WERI-Rb-1 (cell line): ENCODE measurements at regions not wholly inside any gene's neighbourhood (a gene's known extent, or its start where the extent isn't known, plus 50 kb on each side); places are given as distances from the start of the nearest gene placed in this dataset.

Experiments used
- DNase-seq: peaks from one replicate; pipeline ENCODE4 v3.0.0-alpha.2; 2020
- H3K27ac ChIP-seq: fragments of 250-450 bp; sonication (Bioruptor Pico); 2 replicates; pipeline ENCODE4 v1.5.1; 2020; ENCODE audit warnings: mild to moderate bottlenecking, moderate library complexity
- H3K27me3 ChIP-seq: fragments of 250-450 bp; sonication (Bioruptor Pico); 2 replicates; pipeline ENCODE4 v1.5.1; 2021; ENCODE audit warnings: mild to moderate bottlenecking, low read depth, moderate library complexity; ENCODE audit not compliant: insufficient read depth, severe bottlenecking
- H3K36me3 ChIP-seq: fragments of 250-450 bp; sonication (Bioruptor Pico); 2 replicates; pipeline ENCODE4 v1.5.1; 2020; ENCODE audit warnings: mild to moderate bottlenecking, moderate library complexity
- H3K4me3 ChIP-seq: 2 replicates; pipeline ENCODE4 v1.5.1; 2011; ENCODE audit warnings: low read depth, mild to moderate bottlenecking, control low read depth, low read length
- H3K9me3 ChIP-seq: fragments of 250-450 bp; sonication (Bioruptor Pico); 2 replicates; pipeline ENCODE4 v1.5.1; 2021; ENCODE audit warnings: mild to moderate bottlenecking, moderate library complexity; ENCODE audit not compliant: severe bottlenecking
- TF ChIP-seq, protein P1 (sequence below): IDR thresholded peaks from 2 replicates; pipeline ENCODE4 v1.5.1; 2011; ENCODE audit warnings: low read depth, mild to moderate bottlenecking, control low read depth, inconsistent platforms, low read length

DNA sequence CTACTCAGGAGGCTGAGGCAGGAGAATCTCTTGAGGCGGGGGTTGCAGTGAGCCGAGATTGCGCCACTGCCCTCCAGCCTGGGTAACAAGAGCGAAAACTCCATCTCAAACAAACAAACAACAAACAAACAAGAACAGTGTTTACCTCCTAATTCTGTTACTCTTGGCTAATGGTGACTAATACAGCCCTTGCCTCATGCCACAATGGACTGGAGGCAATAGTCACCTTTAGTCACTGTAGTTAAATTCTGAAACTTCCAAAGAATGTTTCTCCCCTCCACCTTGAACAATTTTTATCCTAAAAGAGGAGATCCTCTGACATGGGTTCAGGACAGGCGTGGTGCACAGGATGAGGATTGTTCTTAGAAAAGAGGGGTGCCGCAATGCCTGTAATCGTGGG, 241.2 kb upstream of the CTSO start:
- Histone ChIP-seq H3K9me3 (no peaks in the 10 kb centered on the region), H3K36me3 (no peaks in the 10 kb centered on the region), H3K27me3 (no peaks in the 10 kb centered on the region), H3K27ac (no peak overlapping the region), H3K4me3 (no peak overlapping the region)
- TF ChIP-seq, protein P1, sequence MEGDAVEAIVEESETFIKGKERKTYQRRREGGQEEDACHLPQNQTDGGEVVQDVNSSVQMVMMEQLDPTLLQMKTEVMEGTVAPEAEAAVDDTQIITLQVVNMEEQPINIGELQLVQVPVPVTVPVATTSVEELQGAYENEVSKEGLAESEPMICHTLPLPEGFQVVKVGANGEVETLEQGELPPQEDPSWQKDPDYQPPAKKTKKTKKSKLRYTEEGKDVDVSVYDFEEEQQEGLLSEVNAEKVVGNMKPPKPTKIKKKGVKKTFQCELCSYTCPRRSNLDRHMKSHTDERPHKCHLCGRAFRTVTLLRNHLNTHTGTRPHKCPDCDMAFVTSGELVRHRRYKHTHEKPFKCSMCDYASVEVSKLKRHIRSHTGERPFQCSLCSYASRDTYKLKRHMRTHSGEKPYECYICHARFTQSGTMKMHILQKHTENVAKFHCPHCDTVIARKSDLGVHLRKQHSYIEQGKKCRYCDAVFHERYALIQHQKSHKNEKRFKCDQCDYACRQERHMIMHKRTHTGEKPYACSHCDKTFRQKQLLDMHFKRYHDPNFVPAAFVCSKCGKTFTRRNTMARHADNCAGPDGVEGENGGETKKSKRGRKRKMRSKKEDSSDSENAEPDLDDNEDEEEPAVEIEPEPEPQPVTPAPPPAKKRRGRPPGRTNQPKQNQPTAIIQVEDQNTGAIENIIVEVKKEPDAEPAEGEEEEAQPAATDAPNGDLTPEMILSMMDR, result no peak
- DNase-seq, result no peak

DNA sequence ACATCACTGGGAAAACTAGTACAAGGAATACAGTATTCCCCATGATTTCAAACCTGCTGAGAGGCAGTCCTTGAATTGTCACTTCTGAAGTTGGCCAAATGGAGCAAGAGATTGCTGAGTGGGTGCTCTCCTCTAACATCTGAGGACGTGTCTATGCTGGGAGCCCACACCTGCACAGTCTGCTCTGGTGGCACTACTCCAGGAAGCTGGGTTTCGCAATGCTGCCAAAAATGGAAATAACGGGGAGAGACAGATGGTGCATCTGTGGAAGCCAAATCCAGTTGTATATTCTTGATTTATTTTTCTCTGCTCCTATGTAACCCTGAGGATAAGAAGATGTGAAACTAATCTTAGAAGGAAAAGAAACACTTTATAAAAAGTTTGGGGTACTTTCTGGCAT, 240.1 kb upstream of the CTSO start:
- no peaks in the 10 kb centered on the region for H3K36me3 ChIP-seq
- no peak overlapping the region for H3K4me3 ChIP-seq
- H3K27me3 ChIP-seq, result no peaks in the 10 kb centered on the region
- no peak for DNase-seq
- H3K9me3 ChIP-seq, result no peaks in the 10 kb centered on the region
- no peak overlapping the region for H3K27ac ChIP-seq
- TF ChIP-seq, protein P1, result no peak

DNA sequence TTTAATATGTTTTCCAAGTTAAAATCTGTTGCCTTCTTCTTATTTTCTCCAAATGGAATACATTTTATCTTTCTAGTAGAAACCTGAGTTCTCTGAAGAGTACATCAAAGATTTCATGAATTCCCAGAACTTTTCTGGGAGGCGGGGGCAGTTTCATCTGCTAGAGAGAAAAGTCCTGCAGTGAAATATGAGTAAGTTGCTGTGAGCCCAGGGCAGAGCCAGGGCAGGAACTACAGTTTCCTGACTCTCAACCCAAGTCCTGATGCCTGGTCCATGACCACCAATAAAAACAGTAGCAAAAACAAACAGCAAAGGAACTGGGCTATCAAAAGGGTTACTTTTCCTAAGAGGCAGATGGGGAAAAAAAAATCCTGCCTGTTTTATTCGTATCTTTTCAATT, 239.4 kb upstream of the CTSO start:
- Histone ChIP-seq H3K9me3 (no peaks in the 10 kb centered on the region), H3K4me3 (no peak overlapping the region), H3K27ac (no peak overlapping the region), H3K27me3 (no peaks in the 10 kb centered on the region), H3K36me3 (no peaks in the 10 kb centered on the region)
- DNase-seq, result no peak
- TF ChIP-seq, protein P1, result no peak

DNA sequence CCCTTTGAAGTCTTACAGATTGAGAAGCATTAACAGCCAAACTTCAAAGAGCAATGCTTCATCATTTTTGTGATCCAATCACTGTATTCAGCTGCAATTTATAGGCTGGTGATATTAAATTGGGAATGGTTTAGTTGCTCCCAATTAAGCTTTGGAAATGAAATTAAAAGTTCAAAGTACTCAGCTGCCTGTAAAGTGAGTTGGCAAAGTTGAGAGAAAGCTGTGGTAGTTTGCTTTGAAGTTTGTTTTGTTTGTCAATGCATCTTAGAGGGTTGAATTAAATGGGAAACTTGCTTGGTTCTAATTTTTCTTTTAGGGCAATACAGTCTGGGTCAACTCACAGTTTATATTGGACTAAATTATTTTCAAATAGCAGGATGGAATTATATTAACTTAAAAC, 238.4 kb upstream of the CTSO start:
- Histone ChIP-seq H3K4me3 (no peak overlapping the region), H3K9me3 (no peaks in the 10 kb centered on the region), H3K27ac (no peak overlapping the region), H3K27me3 (no peaks in the 10 kb centered on the region), H3K36me3 (no peaks in the 10 kb centered on the region)
- TF ChIP-seq, protein P1, result no peak
- no peak for DNase-seq

DNA sequence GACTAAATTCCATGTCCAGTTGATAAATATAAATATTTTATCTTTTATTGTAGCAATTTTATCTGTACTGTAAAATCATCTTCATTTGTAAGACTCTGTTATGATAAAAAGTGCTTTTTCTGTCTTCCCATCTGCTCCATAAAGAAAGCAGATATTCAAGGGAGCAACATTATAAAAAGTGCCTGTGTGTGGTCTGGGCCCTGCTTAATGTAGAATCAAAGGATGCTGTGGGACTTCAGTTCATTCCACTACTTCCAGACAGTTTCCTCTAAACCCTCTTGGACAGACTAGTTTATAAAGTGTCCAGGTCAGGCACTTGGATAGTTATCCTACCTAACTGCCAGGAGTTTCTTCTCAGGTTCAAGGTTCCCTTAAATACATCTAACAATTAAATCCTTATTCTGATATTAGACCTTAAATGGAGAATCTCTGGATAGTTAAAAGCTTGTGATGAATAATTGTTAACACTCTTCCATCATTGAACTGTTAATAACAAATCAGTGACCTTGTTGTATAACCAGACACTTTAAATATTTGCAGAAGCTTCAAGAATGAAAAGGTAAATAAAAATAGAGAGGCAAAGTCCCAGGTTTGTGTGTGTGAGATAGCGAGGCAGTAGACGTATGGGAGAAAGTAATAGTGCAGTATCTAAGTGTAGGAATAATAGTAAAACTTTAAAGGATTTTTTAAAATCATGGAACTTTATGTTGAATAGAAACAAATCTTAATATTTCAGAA, 237.5 kb upstream of the CTSO start:
- Histone ChIP-seq H3K36me3 (no peaks in the 10 kb centered on the region), H3K27ac (no peak overlapping the region), H3K27me3 (no peaks in the 10 kb centered on the region), H3K9me3 (no peaks in the 10 kb centered on the region), H3K4me3 (no peak overlapping the region)
- no peak for DNase-seq
- TF ChIP-seq, protein P1, result no peak

DNA sequence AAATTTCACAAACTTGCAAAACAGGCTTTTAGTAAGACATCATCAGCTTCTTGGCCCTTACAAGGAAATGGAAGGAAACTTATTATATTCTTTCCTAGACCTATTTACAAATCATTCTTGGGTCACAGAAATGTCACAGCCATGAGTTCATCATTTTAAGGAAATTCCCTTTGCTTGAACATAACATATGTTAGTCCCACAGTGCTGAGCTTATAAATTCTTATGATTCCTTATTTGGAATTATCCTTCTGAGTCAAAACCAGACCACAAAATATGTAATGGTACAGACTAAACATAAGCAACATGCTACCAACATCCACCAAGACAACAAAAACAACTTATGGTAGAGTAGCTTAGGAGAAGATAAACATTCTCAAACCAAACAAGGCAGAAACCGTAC, 236.9 kb upstream of the CTSO start:
- TF ChIP-seq, protein P1, result no peak

More for the DNA sequence above, 236.9 kb upstream of the CTSO start:
- no peak for DNase-seq
- Histone ChIP-seq H3K27me3 (no peaks in the 10 kb centered on the region), H3K9me3 (no peaks in the 10 kb centered on the region), H3K27ac (no peak overlapping the region), H3K36me3 (no peaks in the 10 kb centered on the region), H3K4me3 (no peak overlapping the region)
